Sciatic nerve (tissue), 2 donors: ENCODE measurements at regions not wholly inside any gene's neighbourhood (a gene's known extent, or its start where the extent isn't known, plus 50 kb on each side); places are given as distances from the start of the nearest gene placed in this dataset.
A peak's percentile ranks its signal among the peaks of the same experiment; 100 is the strongest.

Source experiments
- ATAC-seq: fragments of 200-7000 bp; cut with Tn5 transposase; one replicate; pipeline ENCODE4 v1.9.1; 2020; ENCODE audit warnings: mild to moderate bottlenecking, moderate library complexity
- DNase-seq: peaks from one replicate; pipeline ENCODE4 v3.0.0-alpha.2; 2020; ENCODE audit warnings: low spot score
- intact Hi-C: fragments of 100-400 bp; cut with DNase I; formaldehyde crosslinking; loops from one replicate; pipeline ENCODE4 v1.14.2; 2022
- donor health status: DM: no; HTN: no; CAD: no.
- donor health status: DM: no; HTN: no; CAD: no.

GRCh38 chr22:48975886-48976285 lies 851.8 kb downstream of the BRD1 start:
- intact Hi-C loops, result no loop called here
- ATAC-seq, result no peak
- no peak for DNase-seq

GRCh38 chr22:48975316-48975741 lies 852.3 kb downstream of the BRD1 start:
- intact Hi-C loops, result no loop called here
- no peak for DNase-seq
- no peak for ATAC-seq

GRCh38 chr22:48974443-48975315 lies 853.0 kb downstream of the BRD1 start:
- ATAC-seq (no peak), DNase-seq (no peak)
- intact Hi-C loops, result no loop called here

GRCh38 chr22:48973694-48974041 lies 854.0 kb downstream of the BRD1 start:
- DNase-seq (no peak), ATAC-seq (no peak)
- intact Hi-C loops, result no loop called here

- intact Hi-C loops, result no loop called here
- no peak for DNase-seq
- no peak for ATAC-seq
Observed at GRCh38 chr22:48972979-48973693, 854.5 kb downstream of the BRD1 start.

GRCh38 chr22:48968201-48968959 lies 859.3 kb downstream of the BRD1 start:
- no peak for ATAC-seq
- intact Hi-C loops, result no loop called here
- DNase-seq, result peak; percentile 48

GRCh38 chr22:48963405-48963804 lies 864.3 kb downstream of the BRD1 start:
- no peak for ATAC-seq
- DNase-seq, result no peak
- intact Hi-C loops, result no loop called here

GRCh38 chr22:48961705-48962104 lies 866.0 kb downstream of the BRD1 start:
- ATAC-seq, result no peak
- peak; percentile 2 for DNase-seq
- intact Hi-C loops, result no loop called here

GRCh38 chr22:48960980-48961660 lies 866.6 kb downstream of the BRD1 start:
- intact Hi-C loops, result no loop called here
- DNase-seq (peak; percentile 48), ATAC-seq (no peak)

GRCh38 chr22:48960576-48960975 lies 867.1 kb downstream of the BRD1 start:
- DNase-seq (peak; percentile 26), ATAC-seq (no peak)
- intact Hi-C loops, result no loop called here

- no peak for ATAC-seq
- intact Hi-C loops, result no loop called here
- peak; percentile 42 for DNase-seq
Observed at GRCh38 chr22:48959496-48959895, 868.2 kb downstream of the BRD1 start.

GRCh38 chr22:48957987-48958321 lies 869.7 kb downstream of the BRD1 start:
- ATAC-seq (no peak), DNase-seq (no peak)
- intact Hi-C loops, result no loop called here

GRCh38 chr22:48957311-48957986 lies 870.2 kb downstream of the BRD1 start:
- peak; percentile 53 for DNase-seq
- ATAC-seq, result no peak
- intact Hi-C loops, result no loop called here

GRCh38 chr22:48955351-48956311 lies 872.0 kb downstream of the BRD1 start:
- intact Hi-C loops, result no loop called here
- ATAC-seq (no peak), DNase-seq (peak; percentile 51)

GRCh38 chr22:48954781-48955311 lies 872.8 kb downstream of the BRD1 start:
- intact Hi-C loops, result no loop called here
- no peak for ATAC-seq
- DNase-seq, result peak; percentile 53

GRCh38 chr22:48953830-48954229 lies 873.8 kb downstream of the BRD1 start:
- peak; percentile 33 for DNase-seq
- intact Hi-C loops, result no loop called here
- no peak for ATAC-seq

- intact Hi-C loops, result no loop called here
- ATAC-seq (no peak), DNase-seq (peak; percentile 9)
Observed at GRCh38 chr22:48953103-48953720, 874.5 kb downstream of the BRD1 start.
